ENCODE measurements at regions not wholly inside any gene's neighbourhood (a gene's known extent, or its start where the extent isn't known, plus 50 kb on each side); places are given as distances from the start of the nearest gene placed in this dataset.
A peak's percentile ranks its signal among the peaks of the same experiment; 100 is the strongest.

DNA sequence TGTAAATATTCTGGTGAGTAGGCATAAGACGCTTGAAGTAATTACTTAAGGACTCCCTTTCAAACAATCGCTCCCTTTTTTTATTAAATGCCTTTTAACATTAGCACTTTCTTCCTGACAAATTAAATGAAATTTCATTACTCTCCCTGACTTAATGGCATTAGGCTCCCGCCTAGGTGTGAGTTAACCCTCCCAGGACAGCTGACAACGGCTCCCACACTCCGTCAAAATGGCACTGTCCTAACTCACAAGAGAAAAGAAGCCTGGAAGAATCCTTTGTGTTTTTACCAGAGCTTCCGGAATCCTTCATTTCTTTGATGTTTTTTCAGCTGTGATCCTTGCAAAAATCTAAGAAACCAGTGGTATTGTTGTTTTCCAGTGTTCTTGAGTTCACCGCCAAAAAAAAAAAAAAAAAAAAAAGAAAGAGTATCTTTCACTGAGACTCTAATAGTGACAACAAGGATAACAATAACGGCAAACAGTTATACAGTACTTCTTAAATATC lies 861.0 kb upstream of the NR2F2 start:
- H3K4me3 Mint-ChIP-seq: no peak overlapping the region
- H3K27ac Mint-ChIP-seq: no peak overlapping the region
- no peaks in the 10 kb centered on the region for H3K9me3 Mint-ChIP-seq
- no peaks in the 10 kb centered on the region for H3K36me3 Mint-ChIP-seq
- H3K4me1 Mint-ChIP-seq: peaks cover 0 to 2% (median 0%) of the 10 kb centered on the region in 4 donors
- ATAC-seq (no peak), DNase-seq (no peak)
- POLR2A ChIA-PET: no interaction called here
- H3K27me3 Mint-ChIP-seq: peaks cover 0 to 45% (median 4%) of the 10 kb centered on the region in 5 donors

- POLR2A ChIA-PET: no interaction called here
- Mint-ChIP-seq H3K27ac (no peak overlapping the region), H3K4me1 (no peaks in the 10 kb centered on the region), H3K36me3 (no peaks in the 10 kb centered on the region), H3K27me3 (peaks cover 0 to 53% (median 4%) of the 10 kb centered on the region in 5 donors), H3K4me3 (no peak overlapping the region), H3K9me3 (no peaks in the 10 kb centered on the region)
- DNase-seq (no peak), ATAC-seq (no peak)
Measured at GRCh38 chr15:95470529-95470928, 860.0 kb upstream of the NR2F2 start.

GRCh38 chr15:95470997-95471689 lies 859.4 kb upstream of the NR2F2 start:
- ATAC-seq: no peak
- H3K27ac Mint-ChIP-seq: no peak overlapping the region

DNA sequence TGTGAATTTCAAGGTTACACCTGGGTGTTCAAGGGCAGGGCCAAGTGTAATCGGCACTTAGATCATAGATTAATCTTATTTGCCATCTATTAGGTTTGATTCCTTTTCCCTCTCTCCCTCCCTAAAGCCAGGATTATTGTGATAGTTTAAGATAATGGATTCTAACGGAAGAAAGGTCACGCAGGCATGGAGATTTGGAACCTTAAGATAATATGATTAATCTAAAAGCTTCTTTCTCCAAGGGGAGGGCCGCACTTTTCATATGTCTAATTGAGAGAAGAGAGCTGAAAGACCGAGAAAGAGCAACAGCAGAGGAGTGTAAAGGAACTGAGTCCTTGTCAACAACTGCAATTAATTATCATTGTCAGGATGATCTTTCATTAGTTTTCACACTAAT lies 858.8 kb upstream of the NR2F2 start:
- H3K36me3 Mint-ChIP-seq: no peaks in the 10 kb centered on the region
- DNase-seq (no peak), ATAC-seq (no peak)
- H3K27me3 Mint-ChIP-seq: peaks cover 2 to 53% (median 4%) of the 10 kb centered on the region in 5 donors
- H3K4me3 Mint-ChIP-seq: no peak overlapping the region
- H3K9me3 Mint-ChIP-seq: no peaks in the 10 kb centered on the region
- no peaks in the 10 kb centered on the region for H3K4me1 Mint-ChIP-seq
- POLR2A ChIA-PET: no interaction called here
- no peak overlapping the region for H3K27ac Mint-ChIP-seq

More at GRCh38 chr15:95470997-95471689, 859.4 kb upstream of the NR2F2 start:
- Mint-ChIP-seq H3K4me1 (no peaks in the 10 kb centered on the region), H3K36me3 (no peaks in the 10 kb centered on the region), H3K27me3 (peaks cover 2 to 53% (median 4%) of the 10 kb centered on the region in 5 donors), H3K4me3 (no peak overlapping the region), H3K9me3 (no peaks in the 10 kb centered on the region)
- POLR2A ChIA-PET: no interaction called here
- no peak for DNase-seq

DNA sequence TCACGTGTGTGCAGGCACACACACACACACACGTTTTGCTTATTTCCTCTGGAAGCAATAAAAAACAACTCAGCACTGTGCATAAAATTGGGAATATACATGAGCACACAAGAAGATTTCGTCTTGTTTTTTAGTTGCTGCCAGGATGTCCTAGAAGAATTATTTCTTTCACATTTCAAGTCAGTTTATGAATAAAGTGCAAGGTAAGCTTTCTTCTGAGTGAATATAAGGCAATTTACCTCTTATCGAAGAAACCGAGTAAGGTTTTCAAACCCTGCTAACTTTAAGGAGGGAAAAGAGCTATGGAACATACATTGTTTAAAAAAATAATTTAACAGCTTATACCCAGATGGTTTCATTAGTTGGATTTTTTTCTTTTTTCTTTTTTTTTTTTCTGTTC lies 855.4 kb upstream of the NR2F2 start:
- no peak for ATAC-seq
- POLR2A ChIA-PET: no interaction called here
- no peak for DNase-seq
- Mint-ChIP-seq H3K4me3 (no peak overlapping the region), H3K36me3 (no peaks in the 10 kb centered on the region), H3K27me3 (peaks cover 1 to 62% (median 10%) of the 10 kb centered on the region in 5 donors), H3K27ac (no peak overlapping the region), H3K9me3 (no peaks in the 10 kb centered on the region), H3K4me1 (peaks cover 0 to 1% (median 0%) of the 10 kb centered on the region in 4 donors)

- no peak overlapping the region for H3K4me3 Mint-ChIP-seq
- H3K27ac Mint-ChIP-seq: no peak overlapping the region
- ATAC-seq (no peak), DNase-seq (no peak)
- H3K36me3 Mint-ChIP-seq: peaks cover 0 to 12% (median 5%) of the 10 kb centered on the region in 3 donors
- POLR2A ChIA-PET: no interaction called here
- peaks cover 0 to 37% (median 5%) of the 10 kb centered on the region in 5 donors for H3K27me3 Mint-ChIP-seq
- H3K4me1 Mint-ChIP-seq: peaks cover 0 to 1% (median 0%) of the 10 kb centered on the region in 4 donors
- H3K9me3 Mint-ChIP-seq: peaks cover 1 to 11% (median 4%) of the 10 kb centered on the region in 9 donors
Measured at GRCh38 chr15:95479308-95479707, 851.2 kb upstream of the NR2F2 start.

DNA sequence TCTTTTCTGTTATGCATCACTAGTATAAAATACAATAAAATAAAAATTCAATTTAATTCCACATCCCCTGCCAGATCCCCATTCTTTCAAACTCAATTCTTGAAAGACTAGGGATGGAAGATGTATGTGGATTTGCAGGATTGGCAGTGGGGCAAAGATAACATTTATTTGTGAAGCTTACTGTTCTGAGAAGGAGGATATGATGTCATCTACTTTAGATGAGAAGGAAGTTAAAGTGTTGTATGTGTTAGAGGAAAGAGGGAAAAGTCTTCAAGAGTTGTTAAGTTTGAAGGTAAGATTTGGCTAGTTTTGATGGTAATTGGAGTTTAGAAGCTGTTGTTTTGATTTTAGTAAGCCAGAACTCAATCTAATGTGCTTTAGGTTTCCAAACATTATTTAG lies 845.1 kb upstream of the NR2F2 start:
- DNase-seq: no peak
- H3K9me3 Mint-ChIP-seq: peaks cover 5 to 28% (median 15%) of the 10 kb centered on the region in 9 donors
- no peaks in the 10 kb centered on the region for H3K4me1 Mint-ChIP-seq
- no peak for ATAC-seq
- H3K36me3 Mint-ChIP-seq: peaks cover 0 to 23% (median 7%) of the 10 kb centered on the region in 3 donors
- POLR2A ChIA-PET: no interaction called here
- no peak overlapping the region for H3K27ac Mint-ChIP-seq
- peaks cover 0 to 2% (median 0%) of the 10 kb centered on the region in 5 donors for H3K27me3 Mint-ChIP-seq
- no peak overlapping the region for H3K4me3 Mint-ChIP-seq

- Mint-ChIP-seq H3K36me3 (peaks cover 0 to 23% (median 7%) of the 10 kb centered on the region in 3 donors), H3K27ac (no peak overlapping the region), H3K27me3 (peaks cover 0 to 5% (median 0%) of the 10 kb centered on the region in 5 donors), H3K4me3 (no peak overlapping the region), H3K9me3 (peaks cover 5 to 28% (median 15%) of the 10 kb centered on the region in 9 donors), H3K4me1 (no peaks in the 10 kb centered on the region)
- DNase-seq (no peak), ATAC-seq (no peak)
- POLR2A ChIA-PET: no interaction called here
Measured at GRCh38 chr15:95486224-95486623, 844.3 kb upstream of the NR2F2 start.

- Mint-ChIP-seq H3K36me3 (peaks cover 0 to 14% (median 2%) of the 10 kb centered on the region in 3 donors), H3K4me3 (no peak overlapping the region), H3K9me3 (peaks cover 2 to 21% (median 11%) of the 10 kb centered on the region in 9 donors), H3K27ac (no peak overlapping the region), H3K27me3 (peaks cover 0 to 11% (median 6%) of the 10 kb centered on the region in 5 donors), H3K4me1 (no peaks in the 10 kb centered on the region)
- POLR2A ChIA-PET: no interaction called here
- no peak for DNase-seq
- no peak for ATAC-seq
Measured at GRCh38 chr15:95489103-95489502, 841.4 kb upstream of the NR2F2 start.

DNA sequence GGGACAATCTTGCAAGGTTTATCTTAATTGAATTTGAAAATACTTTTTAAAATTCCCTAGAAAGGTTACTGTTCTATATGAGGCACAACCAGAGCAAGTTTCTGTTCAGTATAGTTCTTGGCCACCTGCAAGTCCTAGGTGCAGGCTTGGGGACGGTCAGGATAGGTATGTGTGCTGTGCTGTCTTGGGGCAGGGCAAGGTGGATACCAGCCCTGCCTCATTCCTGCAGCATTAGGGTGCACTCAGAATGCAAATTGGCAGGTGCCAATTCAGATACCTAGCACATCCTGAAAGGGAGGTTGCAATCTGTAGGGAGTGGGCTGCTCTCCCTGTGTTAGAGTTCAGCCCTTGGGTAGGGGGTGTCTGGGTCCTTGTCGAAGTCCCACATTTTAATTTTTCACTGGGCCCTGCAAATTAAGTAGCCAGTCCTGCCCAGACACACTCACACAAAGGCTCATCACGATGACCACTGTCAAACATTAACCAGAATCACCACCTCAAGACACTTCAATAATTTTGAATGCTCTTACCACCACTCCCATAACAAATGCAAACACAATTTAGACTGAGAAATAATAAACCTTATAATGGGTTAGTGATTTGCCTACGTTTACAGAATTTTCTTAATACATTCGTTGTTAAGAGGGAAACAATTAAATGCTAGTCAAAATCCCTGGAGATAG lies 838.0 kb upstream of the NR2F2 start:
- Mint-ChIP-seq H3K27ac (no peak overlapping the region), H3K27me3 (peaks cover 10 to 28% (median 24%) of the 10 kb centered on the region in 5 donors), H3K9me3 (no peaks in the 10 kb centered on the region), H3K4me3 (no peak overlapping the region), H3K36me3 (no peaks in the 10 kb centered on the region), H3K4me1 (no peaks in the 10 kb centered on the region)
- POLR2A ChIA-PET: no interaction called here
- ATAC-seq: no peak
- DNase-seq: no peak

GRCh38 chr15:95494971-95495541 lies 835.4 kb upstream of the NR2F2 start:
- H3K27ac Mint-ChIP-seq: peak overlapping the region in 2 of 10 donors; percentile 32 to 71
- ATAC-seq: no peak
- POLR2A ChIA-PET: no interaction called here

DNA sequence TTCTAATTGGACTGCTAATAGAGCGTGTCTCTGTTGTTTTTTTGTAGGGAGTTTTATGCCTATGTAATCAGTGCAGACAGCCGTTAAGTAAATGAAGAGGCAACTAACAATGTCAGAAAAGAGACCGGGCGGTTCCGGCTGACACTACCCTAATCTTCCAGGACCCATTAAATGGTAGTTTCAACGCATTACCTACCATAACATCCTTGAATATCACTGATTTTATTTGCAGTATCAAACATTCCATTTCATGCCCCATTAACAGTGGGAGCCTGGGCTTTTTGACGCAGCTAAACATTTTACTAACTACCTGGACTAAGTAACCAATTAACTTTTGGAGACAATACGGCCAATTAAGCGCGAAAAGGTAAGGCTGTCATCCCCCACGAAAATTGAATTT lies 832.9 kb upstream of the NR2F2 start:
- POLR2A ChIA-PET: no interaction called here
- no peaks in the 10 kb centered on the region for H3K9me3 Mint-ChIP-seq
- peaks cover 11 to 28% (median 24%) of the 10 kb centered on the region in 5 donors for H3K27me3 Mint-ChIP-seq
- no peaks in the 10 kb centered on the region for H3K36me3 Mint-ChIP-seq
- ATAC-seq (no peak), DNase-seq (no peak)
- no peak overlapping the region for H3K4me3 Mint-ChIP-seq
- H3K27ac Mint-ChIP-seq: no peak overlapping the region
- peaks cover 0 to 9% (median 5%) of the 10 kb centered on the region in 4 donors for H3K4me1 Mint-ChIP-seq

More at GRCh38 chr15:95494971-95495541, 835.4 kb upstream of the NR2F2 start:
- peaks cover 0 to 8% (median 5%) of the 10 kb centered on the region in 4 donors for H3K4me1 Mint-ChIP-seq
- peaks cover 11 to 34% (median 24%) of the 10 kb centered on the region in 5 donors for H3K27me3 Mint-ChIP-seq
- H3K4me3 Mint-ChIP-seq: no peak overlapping the region
- H3K36me3 Mint-ChIP-seq: no peaks in the 10 kb centered on the region
- DNase-seq: no peak
- H3K9me3 Mint-ChIP-seq: no peaks in the 10 kb centered on the region

GRCh38 chr15:95498961-95499360 lies 831.5 kb upstream of the NR2F2 start:
- Mint-ChIP-seq H3K4me3 (no peak overlapping the region), H3K4me1 (peaks cover 0 to 9% (median 5%) of the 10 kb centered on the region in 4 donors)
- POLR2A ChIA-PET: no interaction called here

More at GRCh38 chr15:95498961-95499360, 831.5 kb upstream of the NR2F2 start:
- Mint-ChIP-seq H3K36me3 (no peaks in the 10 kb centered on the region), H3K27ac (no peak overlapping the region), H3K27me3 (peaks cover 8 to 30% (median 22%) of the 10 kb centered on the region in 5 donors), H3K9me3 (no peaks in the 10 kb centered on the region)
- no peak for ATAC-seq
- no peak for DNase-seq
